SU-DHL-6 (cell line): ENCODE measurements at regions not wholly inside any gene's neighbourhood (a gene's known extent, or its start where the extent isn't known, plus 50 kb on each side); places are given as distances from the start of the nearest gene placed in this dataset.

Experiments
- H2AFZ ChIP-seq: fragments of 200-600 bp; sonication (generic); 2 replicates; pipeline ENCODE4 v1.6.1; 2014; ENCODE audit warnings: low read depth, mild to moderate bottlenecking, moderate library complexity, mixed read lengths, antibody characterized with exemption, low read length; ENCODE audit not compliant: severe bottlenecking
- H3F3A ChIP-seq: fragments of 200-600 bp; shearing (Covaris generic); 2 replicates; pipeline ENCODE4 v1.6.0; 2016; ENCODE audit warnings: antibody characterized with exemption, mild to moderate bottlenecking; ENCODE audit not compliant: insufficient read depth
- H3K27ac ChIP-seq: fragments of 200-600 bp; sonication (generic); 2 replicates; pipeline ENCODE4 v1.5.1; 2016; ENCODE audit warnings: low read depth, mild to moderate bottlenecking, low read length, moderate library complexity, mixed read lengths
- H3K27me3 ChIP-seq: fragments of 200-600 bp; sonication (generic), shearing (Covaris generic); 2 replicates; pipeline ENCODE4 v1.6.0; 2014; ENCODE audit warnings: mild to moderate bottlenecking, low read length
- H3K36me3 ChIP-seq: fragments of 200-600 bp; sonication (generic); 2 replicates; pipeline ENCODE4 v1.6.1; 2014; ENCODE audit warnings: mild to moderate bottlenecking, low read length, mixed read lengths
- H3K4me2 ChIP-seq: fragments of 300-600, 200-600 bp; shearing (Covaris generic), sonication (generic); 2 replicates; pipeline ENCODE4 v1.6.0; 2014; ENCODE audit warnings: low read length, low read depth, mild to moderate bottlenecking; ENCODE audit not compliant: poor library complexity, severe bottlenecking
- H3K4me3 ChIP-seq: fragments of 200-600 bp; sonication (generic); 2 replicates; pipeline ENCODE4 v1.5.1; 2014; ENCODE audit warnings: antibody characterized with exemption, low read length, mild to moderate bottlenecking, mixed read lengths; ENCODE audit not compliant: insufficient read depth, poor library complexity, severe bottlenecking
- H3K79me2 ChIP-seq: fragments of 200-600 bp; sonication (generic); 2 replicates; pipeline ENCODE4 v1.6.1; 2014; ENCODE audit warnings: mild to moderate bottlenecking, low read length, moderate library complexity; ENCODE audit not compliant: insufficient read depth
- H3K9ac ChIP-seq: fragments of 200-600 bp; sonication (generic); 2 replicates; pipeline ENCODE4 v1.7.0; 2014; ENCODE audit warnings: mild to moderate bottlenecking, low read length
- H3K9me2 ChIP-seq: fragments of 200-600 bp; sonication (generic); replicated peaks from 2 replicates; pipeline ENCODE4 v1.6.1; 2014; ENCODE audit warnings: low read length; ENCODE audit not compliant: insufficient read depth
- H3K9me3 ChIP-seq: fragments of 200-600 bp; sonication (generic); 2 replicates; pipeline ENCODE4 v1.6.1; 2014; ENCODE audit warnings: low read length, mixed read lengths; ENCODE audit not compliant: insufficient read depth
- H4K20me1 ChIP-seq: fragments of 200-600 bp; sonication (generic); 2 replicates; pipeline ENCODE4 v1.6.1; 2014; ENCODE audit warnings: low read depth, mild to moderate bottlenecking, antibody characterized with exemption, low read length, moderate library complexity, mixed read lengths
- EZH2phosphoT487 ChIP-seq: fragments of 200-600 bp; sonication (generic), shearing (Covaris generic); conservative IDR thresholded peaks from 2 replicates; pipeline ENCODE4 v1.6.1; 2018; ENCODE audit warnings: mild to moderate bottlenecking, antibody characterized with exemption, low read length, moderate library complexity, mixed read lengths
- TF ChIP-seq, protein P1 (sequence below): fragments of 200-600 bp; sonication (generic); IDR thresholded peaks from one replicate; pipeline ENCODE4 v1.5.1; 2017; ENCODE audit warnings: antibody characterized with exemption, mild to moderate bottlenecking, low read length, moderate library complexity; ENCODE audit not compliant: insufficient read depth, poor library complexity, severe bottlenecking

DNA sequence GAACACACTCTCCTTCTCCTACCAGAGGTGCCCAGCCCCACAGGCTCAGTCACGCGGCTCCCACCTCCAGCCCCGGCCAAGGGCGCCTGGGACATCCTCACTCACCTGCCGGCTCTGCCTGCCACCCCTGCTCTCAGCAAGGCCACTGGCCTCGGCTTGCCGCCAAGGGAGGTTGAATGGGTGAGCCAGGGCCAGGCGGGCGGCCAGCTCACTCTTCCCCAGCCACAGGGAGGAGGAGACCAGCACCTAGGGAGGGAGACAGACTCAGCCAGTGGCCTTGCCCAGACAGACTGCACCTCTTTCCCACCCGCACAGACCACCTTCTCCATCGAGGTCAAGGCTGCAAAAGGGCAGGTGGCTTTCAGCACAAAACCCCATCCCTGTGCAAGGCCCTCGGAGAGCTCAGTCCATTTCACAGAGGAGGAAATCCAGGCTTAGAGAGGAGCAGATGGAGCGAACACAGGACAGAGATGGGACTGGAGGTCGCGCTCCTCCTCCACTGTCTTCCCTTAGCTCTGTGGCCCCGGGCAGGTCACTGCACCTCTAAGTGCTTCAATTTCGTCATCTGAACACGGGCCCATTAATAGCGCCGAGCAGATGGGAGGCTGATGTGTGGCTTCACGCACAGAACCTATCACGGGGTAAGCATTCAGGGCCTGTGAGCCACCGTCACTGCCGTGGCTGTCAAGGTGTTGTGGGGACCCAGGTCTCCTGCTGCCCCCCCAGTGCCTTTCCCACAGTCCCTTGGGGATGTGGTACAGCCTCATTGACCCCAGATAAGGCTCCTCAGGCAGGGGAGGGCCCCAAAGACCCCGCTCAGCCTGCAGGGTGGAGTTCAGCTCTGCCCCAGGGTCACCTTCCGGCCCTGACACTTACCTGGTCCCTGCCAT, 56.1 kb downstream of the RMI2 start:
- H3K4me3 ChIP-seq, result no peak overlapping the region
- H2AFZ ChIP-seq, result no peak overlapping the region
- no peaks in the 10 kb centered on the region for H3K27me3 ChIP-seq
- H3K9me2 ChIP-seq, result no peaks in the 10 kb centered on the region
- no peak overlapping the region for H3K27ac ChIP-seq
- H3K4me2 ChIP-seq, result no peak overlapping the region
- H3K9ac ChIP-seq, result no peak overlapping the region
- TF ChIP-seq, protein P1, sequence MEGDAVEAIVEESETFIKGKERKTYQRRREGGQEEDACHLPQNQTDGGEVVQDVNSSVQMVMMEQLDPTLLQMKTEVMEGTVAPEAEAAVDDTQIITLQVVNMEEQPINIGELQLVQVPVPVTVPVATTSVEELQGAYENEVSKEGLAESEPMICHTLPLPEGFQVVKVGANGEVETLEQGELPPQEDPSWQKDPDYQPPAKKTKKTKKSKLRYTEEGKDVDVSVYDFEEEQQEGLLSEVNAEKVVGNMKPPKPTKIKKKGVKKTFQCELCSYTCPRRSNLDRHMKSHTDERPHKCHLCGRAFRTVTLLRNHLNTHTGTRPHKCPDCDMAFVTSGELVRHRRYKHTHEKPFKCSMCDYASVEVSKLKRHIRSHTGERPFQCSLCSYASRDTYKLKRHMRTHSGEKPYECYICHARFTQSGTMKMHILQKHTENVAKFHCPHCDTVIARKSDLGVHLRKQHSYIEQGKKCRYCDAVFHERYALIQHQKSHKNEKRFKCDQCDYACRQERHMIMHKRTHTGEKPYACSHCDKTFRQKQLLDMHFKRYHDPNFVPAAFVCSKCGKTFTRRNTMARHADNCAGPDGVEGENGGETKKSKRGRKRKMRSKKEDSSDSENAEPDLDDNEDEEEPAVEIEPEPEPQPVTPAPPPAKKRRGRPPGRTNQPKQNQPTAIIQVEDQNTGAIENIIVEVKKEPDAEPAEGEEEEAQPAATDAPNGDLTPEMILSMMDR, result no peak
- TF ChIP-seq EZH2phosphoT487, result no peak
- no peaks in the 10 kb centered on the region for H3F3A ChIP-seq
- no peaks in the 10 kb centered on the region for H3K36me3 ChIP-seq
- no peaks in the 10 kb centered on the region for H3K79me2 ChIP-seq
- H3K9me3 ChIP-seq, result no peaks in the 10 kb centered on the region
- no peaks in the 10 kb centered on the region for H4K20me1 ChIP-seq

DNA sequence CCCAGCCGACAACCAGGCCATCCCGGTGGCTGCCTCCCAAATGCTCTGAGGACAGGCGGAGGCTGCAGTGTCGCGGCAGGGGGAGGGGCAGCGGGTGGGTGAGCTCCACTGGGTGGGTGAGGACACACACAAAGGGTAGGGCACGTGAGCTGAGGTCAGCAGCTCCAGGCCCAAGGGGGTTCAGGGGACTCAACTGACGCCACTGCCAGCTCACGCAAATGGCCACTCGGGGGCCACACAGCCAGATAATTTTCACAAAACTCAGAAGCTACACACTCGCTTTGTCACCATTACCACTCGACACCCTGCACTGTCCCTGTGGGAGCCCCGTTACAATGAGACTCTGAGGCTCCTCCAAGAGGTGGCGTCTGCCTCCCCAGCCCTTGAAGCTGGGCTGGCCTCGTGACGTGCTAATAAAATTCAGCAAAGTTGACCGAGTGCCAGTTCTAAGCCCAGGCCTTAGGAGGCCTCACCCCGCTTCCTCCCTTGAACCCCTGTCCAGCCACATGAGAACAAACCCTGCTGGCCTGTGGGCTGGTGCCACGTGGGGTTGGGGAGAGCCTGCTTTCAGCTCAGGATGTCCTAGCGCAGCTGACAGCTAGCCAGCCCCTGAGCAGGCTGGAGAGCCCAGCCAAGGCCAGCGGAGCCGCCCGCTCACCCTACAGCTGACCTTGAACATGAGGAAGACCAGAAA, 56.9 kb downstream of the RMI2 start:
- TF ChIP-seq, protein P1, result no peak
- no peak for TF ChIP-seq EZH2phosphoT487
- Histone ChIP-seq H3K9me3 (no peaks in the 10 kb centered on the region), H3K9ac (no peak overlapping the region), H3K4me2 (no peak overlapping the region), H3K79me2 (no peaks in the 10 kb centered on the region), H3K27ac (no peak overlapping the region), H3K9me2 (no peaks in the 10 kb centered on the region), H3F3A (no peaks in the 10 kb centered on the region), H4K20me1 (no peaks in the 10 kb centered on the region), H2AFZ (no peak overlapping the region), H3K27me3 (no peaks in the 10 kb centered on the region), H3K4me3 (no peak overlapping the region), H3K36me3 (no peaks in the 10 kb centered on the region)

DNA sequence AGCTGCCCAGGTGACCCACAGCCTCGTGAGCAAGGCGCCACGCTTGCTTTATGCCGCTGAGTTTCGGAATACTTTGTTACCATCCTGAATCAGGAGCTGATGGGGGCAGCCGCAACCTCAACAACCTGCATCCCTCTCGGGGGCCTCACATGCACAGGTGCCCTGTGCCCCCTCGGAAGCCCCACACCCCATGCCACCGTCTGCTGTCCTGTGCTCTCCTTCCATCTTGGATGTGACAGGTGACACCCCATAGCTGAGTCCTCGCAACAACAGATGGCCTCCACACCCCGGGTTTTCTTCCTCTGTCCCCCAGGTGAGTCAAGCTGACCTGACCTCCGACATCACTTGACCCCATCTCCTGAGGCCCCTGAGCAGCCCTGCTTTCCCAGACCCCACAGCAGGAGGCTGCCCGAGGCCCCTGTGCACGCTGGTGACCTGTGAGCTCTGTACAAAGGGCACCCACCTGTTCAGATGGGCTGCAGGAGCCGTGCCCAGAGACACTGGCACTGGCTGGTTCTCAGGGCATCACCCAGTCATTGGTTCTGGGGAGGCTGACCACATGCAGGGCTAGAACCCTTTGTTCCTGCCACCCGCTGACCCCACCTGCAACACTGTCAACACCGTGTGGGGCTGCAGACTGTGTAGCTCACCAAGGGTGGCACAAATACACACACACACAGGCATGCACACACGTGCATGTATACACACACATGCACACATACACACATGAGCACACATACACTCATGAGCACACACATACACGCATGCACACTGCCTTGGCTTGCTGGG, 57.7 kb downstream of the RMI2 start:
- Histone ChIP-seq H3K36me3 (no peaks in the 10 kb centered on the region), H3F3A (no peaks in the 10 kb centered on the region), H3K79me2 (no peaks in the 10 kb centered on the region), H4K20me1 (no peaks in the 10 kb centered on the region), H3K4me3 (no peak overlapping the region), H3K9ac (no peak overlapping the region), H2AFZ (no peak overlapping the region), H3K9me2 (no peaks in the 10 kb centered on the region), H3K27me3 (no peaks in the 10 kb centered on the region), H3K4me2 (no peak overlapping the region), H3K9me3 (no peaks in the 10 kb centered on the region), H3K27ac (no peak overlapping the region)
- TF ChIP-seq, protein P1, result no peak
- no peak for TF ChIP-seq EZH2phosphoT487
